ENCODE measurements at regions not wholly inside any gene's neighbourhood (a gene's known extent, or its start where the extent isn't known, plus 50 kb on each side); places are given as distances from the start of the nearest gene placed in this dataset.

- ChIA-PET CTCF (no interaction called here), POLR2A (no interaction called here)
- DNase-seq (ENCODE audit: extremely low spot score) = no peak
- no peak for TF ChIP-seq BHLHE40 (IDR thresholded peaks at IDR 0.05; ENCODE audit: borderline replicate concordance)
- no peak for TF ChIP-seq LEF1 (IDR thresholded peaks at IDR 0.05; ENCODE audit: borderline replicate concordance)
- no peak for TF ChIP-seq FOXM1 (IDR thresholded peaks at IDR 0.05; ENCODE audit: borderline replicate concordance)
- TF ChIP-seq ZNF384 (IDR thresholded peaks at IDR 0.05) = no peak
- no peak for TF ChIP-seq FOXA1 (IDR thresholded peaks at IDR 0.05)
- no peak for TF ChIP-seq L3MBTL2 (conservative IDR thresholded peaks at IDR 0.05)
- TF ChIP-seq, protein P1, sequence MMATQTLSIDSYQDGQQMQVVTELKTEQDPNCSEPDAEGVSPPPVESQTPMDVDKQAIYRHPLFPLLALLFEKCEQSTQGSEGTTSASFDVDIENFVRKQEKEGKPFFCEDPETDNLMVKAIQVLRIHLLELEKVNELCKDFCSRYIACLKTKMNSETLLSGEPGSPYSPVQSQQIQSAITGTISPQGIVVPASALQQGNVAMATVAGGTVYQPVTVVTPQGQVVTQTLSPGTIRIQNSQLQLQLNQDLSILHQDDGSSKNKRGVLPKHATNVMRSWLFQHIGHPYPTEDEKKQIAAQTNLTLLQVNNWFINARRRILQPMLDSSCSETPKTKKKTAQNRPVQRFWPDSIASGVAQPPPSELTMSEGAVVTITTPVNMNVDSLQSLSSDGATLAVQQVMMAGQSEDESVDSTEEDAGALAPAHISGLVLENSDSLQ (IDR thresholded peaks at IDR 0.05) = no peak
- TF ChIP-seq SP1 (IDR thresholded peaks at IDR 0.05) = no peak
- no peak for TF ChIP-seq NFRKB (IDR thresholded peaks at IDR 0.05)
- TF ChIP-seq ARNT (IDR thresholded peaks at IDR 0.05) = no peak
- TF ChIP-seq CTBP1 (IDR thresholded peaks at IDR 0.05; ENCODE audit: borderline replicate concordance) = no peak
- no peak for TF ChIP-seq TARDBP (IDR thresholded peaks at IDR 0.05)
- no peak for TF ChIP-seq HDGF (IDR thresholded peaks at IDR 0.05; ENCODE audit: borderline replicate concordance)
- no peak for TF ChIP-seq FOXK2 (IDR thresholded peaks at IDR 0.05)
- TF ChIP-seq SUZ12 (IDR thresholded peaks at IDR 0.05) = no peak
- no peak for TF ChIP-seq ELF4 (IDR thresholded peaks at IDR 0.05)
Observed at GRCh38 chr6:144769142-144769541, 484.0 kb downstream of the UTRN start.

DNA sequence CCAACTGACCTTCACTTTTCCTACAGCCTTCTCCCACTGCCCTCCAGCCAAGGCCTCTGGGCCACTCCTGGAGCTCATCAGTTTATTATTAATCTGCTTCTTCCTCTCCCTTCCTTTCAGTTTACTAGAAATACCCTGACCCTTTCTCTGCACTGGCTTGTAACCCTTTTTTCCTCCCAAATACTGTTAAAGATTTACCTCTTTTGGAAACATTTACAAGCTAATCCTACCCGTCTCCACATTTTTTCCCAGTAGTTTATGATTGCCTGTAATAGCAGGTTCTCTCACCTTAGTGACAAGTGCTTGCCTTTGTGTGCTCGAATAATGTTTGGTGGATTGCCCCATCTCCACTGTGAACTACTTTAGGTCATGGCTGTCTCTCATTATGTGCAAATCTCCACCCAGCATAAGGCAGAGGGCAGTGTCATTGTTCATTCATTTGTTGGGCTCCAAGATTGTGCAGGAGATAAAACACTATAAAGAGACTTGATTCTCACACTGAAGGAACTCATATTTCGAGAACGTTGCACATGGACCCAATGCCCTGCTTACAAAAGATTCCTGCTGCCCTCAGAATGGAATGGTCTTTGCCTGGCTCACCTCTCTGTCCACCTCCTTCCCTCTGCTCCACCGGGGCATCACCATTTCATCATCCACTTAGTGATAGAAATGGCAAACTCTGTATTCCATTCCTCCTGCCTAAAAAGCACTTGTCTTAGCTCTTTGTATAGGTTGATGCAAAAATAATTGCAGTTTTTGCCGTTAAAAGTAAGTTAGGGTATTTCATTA, 491.1 kb downstream of the UTRN start:
- TF ChIP-seq SUZ12 (IDR thresholded peaks at IDR 0.05) (no peak), ZNF384 (IDR thresholded peaks at IDR 0.05) (no peak), FOXM1 (IDR thresholded peaks at IDR 0.05; ENCODE audit: borderline replicate concordance) (no peak)
- POLR2A ChIA-PET = no interaction called here
- CTCF ChIA-PET = no interaction called here

GRCh38 chr6:144777249-144777648, 492.1 kb downstream of the UTRN start:
- ChIA-PET CTCF (interaction anchor here (0.5 kb wide), 1 partner anchor 85 kb away, joined by 9 read pairs; no protein-coding TSS in a partner anchor), POLR2A (no interaction called here)
- DNase-seq (ENCODE audit: extremely low spot score) = no peak
- TF ChIP-seq CTBP1 (IDR thresholded peaks at IDR 0.05; ENCODE audit: borderline replicate concordance) (no peak), L3MBTL2 (conservative IDR thresholded peaks at IDR 0.05) (no peak), FOXM1 (IDR thresholded peaks at IDR 0.05; ENCODE audit: borderline replicate concordance) (no peak), FOXA1 (IDR thresholded peaks at IDR 0.05) (no peak), HDGF (IDR thresholded peaks at IDR 0.05; ENCODE audit: borderline replicate concordance) (no peak), ARNT (IDR thresholded peaks at IDR 0.05) (no peak), ELF4 (IDR thresholded peaks at IDR 0.05) (no peak)

More for the DNA sequence above, 491.1 kb downstream of the UTRN start:
- no peak for DNase-seq (ENCODE audit: extremely low spot score)

GRCh38 chr6:144778056-144778455, 492.9 kb downstream of the UTRN start:
- TF ChIP-seq LEF1 (IDR thresholded peaks at IDR 0.05; ENCODE audit: borderline replicate concordance) = no peak
- no peak for TF ChIP-seq CTBP1 (IDR thresholded peaks at IDR 0.05; ENCODE audit: borderline replicate concordance)
- TF ChIP-seq, protein P1 (IDR thresholded peaks at IDR 0.05) = no peak
- no peak for TF ChIP-seq ELF4 (IDR thresholded peaks at IDR 0.05)
- TF ChIP-seq FOXK2 (IDR thresholded peaks at IDR 0.05) = no peak
- TF ChIP-seq HDGF (IDR thresholded peaks at IDR 0.05; ENCODE audit: borderline replicate concordance) = no peak
- TF ChIP-seq FOXM1 (IDR thresholded peaks at IDR 0.05; ENCODE audit: borderline replicate concordance) = no peak
- TF ChIP-seq SP1 (IDR thresholded peaks at IDR 0.05) = no peak
- CTCF ChIA-PET = interaction anchor here (0.6 to 1.1 kb wide), 2 partner anchors 12 to 14 kb away, joined by 3 read pairs; no protein-coding TSS in a partner anchor
- no peak for DNase-seq (ENCODE audit: extremely low spot score)
- POLR2A ChIA-PET = no interaction called here

DNA sequence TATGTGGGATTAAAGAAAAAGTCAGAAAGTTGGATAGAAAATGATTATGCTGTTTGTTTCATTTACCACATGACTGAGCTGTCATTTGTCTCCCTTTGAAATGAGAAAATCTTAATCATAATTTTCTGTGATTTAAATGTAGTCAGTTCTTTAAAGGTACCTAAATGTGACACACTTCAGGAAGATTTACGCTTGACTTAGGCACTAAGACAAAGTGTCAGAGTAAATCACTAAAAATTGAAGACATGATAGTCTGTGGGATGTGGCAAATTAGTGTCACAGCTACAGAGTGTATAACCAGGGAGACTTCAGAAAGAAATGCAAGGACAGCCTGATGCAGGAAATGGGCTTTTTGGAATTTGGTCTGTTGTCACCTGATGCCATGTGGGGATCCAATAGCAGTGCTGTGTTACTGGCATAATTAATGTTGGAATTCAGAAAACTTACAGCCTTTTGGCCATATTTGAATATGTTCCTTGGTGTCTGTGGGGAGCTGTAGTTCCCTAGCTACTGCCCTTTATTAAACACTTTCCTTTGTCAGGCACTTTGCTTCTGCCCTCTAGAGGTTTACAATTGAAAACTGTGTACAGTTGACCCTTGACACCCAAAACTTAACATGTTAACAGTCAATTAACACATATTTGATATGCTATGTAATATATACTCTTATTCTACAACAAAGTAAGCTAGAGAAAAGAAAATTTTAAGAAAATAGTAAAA, 493.8 kb downstream of the UTRN start:
- TF ChIP-seq ARNT (IDR thresholded peaks at IDR 0.05) = no peak
- TF ChIP-seq HDGF (IDR thresholded peaks at IDR 0.05; ENCODE audit: borderline replicate concordance) = no peak
- TF ChIP-seq FOXK2 (IDR thresholded peaks at IDR 0.05) = no peak
- no peak for TF ChIP-seq SUZ12 (IDR thresholded peaks at IDR 0.05)
- TF ChIP-seq SP1 (IDR thresholded peaks at IDR 0.05) = no peak
- TF ChIP-seq NFRKB (IDR thresholded peaks at IDR 0.05) = no peak
- no peak for TF ChIP-seq BHLHE40 (IDR thresholded peaks at IDR 0.05; ENCODE audit: borderline replicate concordance)
- ChIA-PET CTCF (interaction anchor here (0.6 to 1.1 kb wide), 4 partner anchors 11 to 227 kb away, joined by 3 read pairs; no protein-coding TSS in a partner anchor), POLR2A (no interaction called here)
- no peak for DNase-seq (ENCODE audit: extremely low spot score)

GRCh38 chr6:144781836-144782235, 496.7 kb downstream of the UTRN start:
- TF ChIP-seq FOXM1 (IDR thresholded peaks at IDR 0.05; ENCODE audit: borderline replicate concordance) (no peak), FOXK2 (IDR thresholded peaks at IDR 0.05) (no peak), L3MBTL2 (conservative IDR thresholded peaks at IDR 0.05) (no peak), BHLHE40 (IDR thresholded peaks at IDR 0.05; ENCODE audit: borderline replicate concordance) (no peak), ELF4 (IDR thresholded peaks at IDR 0.05) (no peak), HDGF (IDR thresholded peaks at IDR 0.05; ENCODE audit: borderline replicate concordance) (no peak), SUZ12 (IDR thresholded peaks at IDR 0.05) (no peak), FOXA1 (IDR thresholded peaks at IDR 0.05) (no peak), SP1 (IDR thresholded peaks at IDR 0.05) (no peak), ARNT (IDR thresholded peaks at IDR 0.05) (no peak)
- TF ChIP-seq, protein P1 (IDR thresholded peaks at IDR 0.05) = no peak
- ChIA-PET POLR2A (no interaction called here), CTCF (interaction anchor here (1.1 kb wide), 1 partner anchor 10 kb away, joined by 3 read pairs; no protein-coding TSS in a partner anchor)
- DNase-seq (ENCODE audit: extremely low spot score) = no peak
